ENCODE measurements at regions not wholly inside any gene's neighbourhood (a gene's known extent, or its start where the extent isn't known, plus 50 kb on each side); places are given as distances from the start of the nearest gene placed in this dataset.
A peak's percentile ranks its signal among the peaks of the same experiment; 100 is the strongest.

GRCh38 chr14:89036371-89036770, 211.9 kb downstream of the TTC8 start:
- Mint-ChIP-seq H3K27me3 (peaks cover 36% of the 10 kb centered on the region), H3K4me3 (ENCODE audit: low read depth) (no peak overlapping the region), H3K9me3 (ENCODE audit: low read depth) (no peaks in the 10 kb centered on the region), H3K4me1 (ENCODE audit: low read depth) (peaks cover 10% of the 10 kb centered on the region), H3K36me3 (ENCODE audit: insufficient read depth) (no peaks in the 10 kb centered on the region), H3K27ac (no peak overlapping the region)
- TF ChIP-seq CTCF (IDR thresholded peaks at IDR 0.05; ENCODE audit: unreplicated experiment): no peak
- no peak for DNase-seq (ENCODE audit: low spot score, unreplicated experiment)

- no peaks in the 10 kb centered on the region for H3K9me3 Mint-ChIP-seq (ENCODE audit: low read depth)
- H3K4me3 Mint-ChIP-seq (ENCODE audit: low read depth): no peak overlapping the region
- no peak for DNase-seq (ENCODE audit: low spot score, unreplicated experiment)
- H3K27ac Mint-ChIP-seq: peak overlapping the region; percentile 74
- no peak for TF ChIP-seq CTCF (IDR thresholded peaks at IDR 0.05; ENCODE audit: unreplicated experiment)
- peaks cover 12% of the 10 kb centered on the region for H3K4me1 Mint-ChIP-seq (ENCODE audit: low read depth)
- H3K36me3 Mint-ChIP-seq (ENCODE audit: insufficient read depth): no peaks in the 10 kb centered on the region
- H3K27me3 Mint-ChIP-seq: peaks cover 36% of the 10 kb centered on the region
Observed at GRCh38 chr14:89037065-89037464, 212.6 kb downstream of the TTC8 start.

- H3K27me3 Mint-ChIP-seq: peaks cover 29% of the 10 kb centered on the region
- H3K36me3 Mint-ChIP-seq (ENCODE audit: insufficient read depth): no peaks in the 10 kb centered on the region
- H3K9me3 Mint-ChIP-seq (ENCODE audit: low read depth): no peaks in the 10 kb centered on the region
- no peak overlapping the region for H3K4me3 Mint-ChIP-seq (ENCODE audit: low read depth)
- no peak overlapping the region for H3K27ac Mint-ChIP-seq
- no peak for DNase-seq (ENCODE audit: low spot score, unreplicated experiment)
- peaks cover 12% of the 10 kb centered on the region for H3K4me1 Mint-ChIP-seq (ENCODE audit: low read depth)
- no peak for TF ChIP-seq CTCF (IDR thresholded peaks at IDR 0.05; ENCODE audit: unreplicated experiment)
Observed at GRCh38 chr14:89040080-89040459, 215.6 kb downstream of the TTC8 start.

GRCh38 chr14:89040460-89041256, 216.2 kb downstream of the TTC8 start:
- Mint-ChIP-seq H3K36me3 (ENCODE audit: insufficient read depth) (no peaks in the 10 kb centered on the region), H3K9me3 (ENCODE audit: low read depth) (no peaks in the 10 kb centered on the region), H3K4me3 (ENCODE audit: low read depth) (peak overlapping the region; percentile 74), H3K4me1 (ENCODE audit: low read depth) (peaks cover 12% of the 10 kb centered on the region), H3K27ac (peak overlapping the region; percentile 95), H3K27me3 (peaks cover 24% of the 10 kb centered on the region)
- DNase-seq (ENCODE audit: low spot score, unreplicated experiment): peak; percentile 89
- TF ChIP-seq CTCF (IDR thresholded peaks at IDR 0.05; ENCODE audit: unreplicated experiment): peak; percentile 99

- TF ChIP-seq CTCF (IDR thresholded peaks at IDR 0.05; ENCODE audit: unreplicated experiment): no peak
- no peak for DNase-seq (ENCODE audit: low spot score, unreplicated experiment)
- H3K4me3 Mint-ChIP-seq (ENCODE audit: low read depth): peak overlapping the region; percentile 74
- peak overlapping the region; percentile 95 for H3K27ac Mint-ChIP-seq
- H3K4me1 Mint-ChIP-seq (ENCODE audit: low read depth): peaks cover 12% of the 10 kb centered on the region
- no peaks in the 10 kb centered on the region for H3K36me3 Mint-ChIP-seq (ENCODE audit: insufficient read depth)
- peaks cover 19% of the 10 kb centered on the region for H3K27me3 Mint-ChIP-seq
- H3K9me3 Mint-ChIP-seq (ENCODE audit: low read depth): no peaks in the 10 kb centered on the region
Observed at GRCh38 chr14:89041257-89041582, 216.8 kb downstream of the TTC8 start.
